ENCODE measurements at regions not wholly inside any gene's neighbourhood (a gene's known extent, or its start where the extent isn't known, plus 50 kb on each side); places are given as distances from the start of the nearest gene placed in this dataset.
A peak's percentile ranks its signal among the peaks of the same experiment; 100 is the strongest.

DNA sequence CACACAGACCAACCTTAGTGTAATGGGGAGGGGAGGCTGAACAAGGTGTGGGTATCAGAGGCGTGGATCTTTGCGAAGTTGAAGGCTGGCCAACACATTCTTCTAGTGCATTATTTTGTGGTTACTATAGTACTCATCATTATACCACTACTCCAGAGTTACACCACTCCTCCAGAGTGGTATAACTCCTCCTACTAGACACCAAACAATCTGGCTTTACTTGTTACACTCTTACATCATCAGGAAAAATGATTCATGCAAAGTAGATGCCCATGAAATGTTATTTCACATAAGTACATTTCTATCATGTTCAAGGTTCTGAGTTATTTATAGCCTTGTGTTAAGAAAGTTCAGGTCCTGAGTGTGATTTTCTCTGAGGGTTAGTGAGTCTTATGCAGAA lies 443.1 kb upstream of the OPRM1 start:
- Histone ChIP-seq H3K9ac (ENCODE audit: insufficient read depth, low read length) (no peak overlapping the region), H3K79me2 (ENCODE audit: control insufficient read depth, insufficient read depth, low read length) (no peaks in the 10 kb centered on the region), H4K20me1 (ENCODE audit: control insufficient read depth, extremely low read depth, insufficient read depth, low read length) (no peaks in the 10 kb centered on the region), H3K27me3 (ENCODE audit: control insufficient read depth, insufficient read depth, low read length) (no peaks in the 10 kb centered on the region), H2AFZ (ENCODE audit: low read length) (no peak overlapping the region), H3K4me3 (replicated peaks in 1 of 4; ENCODE audit: control extremely low read depth in 1 of 4, insufficient read depth in 1 of 4, low read depth in 3 of 4, low read length in 4 of 4) (no peak overlapping the region), H3K4me1 (ENCODE audit: control insufficient read depth, extremely low read depth, insufficient read depth, low read length) (no peaks in the 10 kb centered on the region), H3K27ac (ENCODE audit: insufficient read depth, low read length) (no peak overlapping the region), H3K9me3 (ENCODE audit: control insufficient read depth, insufficient read depth, low read depth, low read length) (no peaks in the 10 kb centered on the region), H3K4me2 (ENCODE audit: extremely low read depth, insufficient read depth, low read length) (no peak overlapping the region), H3K36me3 (ENCODE audit: control insufficient read depth, insufficient read depth, low read length) (no peaks in the 10 kb centered on the region)
- TF ChIP-seq EZH2 (IDR thresholded peaks at IDR 0.05; ENCODE audit: low read length, missing control alignments): no peak
- TF ChIP-seq, protein P1, sequence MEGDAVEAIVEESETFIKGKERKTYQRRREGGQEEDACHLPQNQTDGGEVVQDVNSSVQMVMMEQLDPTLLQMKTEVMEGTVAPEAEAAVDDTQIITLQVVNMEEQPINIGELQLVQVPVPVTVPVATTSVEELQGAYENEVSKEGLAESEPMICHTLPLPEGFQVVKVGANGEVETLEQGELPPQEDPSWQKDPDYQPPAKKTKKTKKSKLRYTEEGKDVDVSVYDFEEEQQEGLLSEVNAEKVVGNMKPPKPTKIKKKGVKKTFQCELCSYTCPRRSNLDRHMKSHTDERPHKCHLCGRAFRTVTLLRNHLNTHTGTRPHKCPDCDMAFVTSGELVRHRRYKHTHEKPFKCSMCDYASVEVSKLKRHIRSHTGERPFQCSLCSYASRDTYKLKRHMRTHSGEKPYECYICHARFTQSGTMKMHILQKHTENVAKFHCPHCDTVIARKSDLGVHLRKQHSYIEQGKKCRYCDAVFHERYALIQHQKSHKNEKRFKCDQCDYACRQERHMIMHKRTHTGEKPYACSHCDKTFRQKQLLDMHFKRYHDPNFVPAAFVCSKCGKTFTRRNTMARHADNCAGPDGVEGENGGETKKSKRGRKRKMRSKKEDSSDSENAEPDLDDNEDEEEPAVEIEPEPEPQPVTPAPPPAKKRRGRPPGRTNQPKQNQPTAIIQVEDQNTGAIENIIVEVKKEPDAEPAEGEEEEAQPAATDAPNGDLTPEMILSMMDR (conservative IDR thresholded peaks at IDR 0.05 in 1 of 2, IDR thresholded peaks at IDR 0.05 in 1 of 2; ENCODE audit: low read depth in 1 of 2, low read length in 2 of 2): no peak
- DNase-seq (ENCODE audit: low read depth in 2 of 2): peak; percentile 8 to 37

GRCh38 chr6:153594871-153595270 lies 444.2 kb upstream of the OPRM1 start:
- no peaks in the 10 kb centered on the region for H3K9me3 ChIP-seq (ENCODE audit: control insufficient read depth, insufficient read depth, low read depth, low read length)
- no peak overlapping the region for H3K27ac ChIP-seq (ENCODE audit: insufficient read depth, low read length)
- no peak overlapping the region for H3K9ac ChIP-seq (ENCODE audit: insufficient read depth, low read length)
- TF ChIP-seq, protein P1 (conservative IDR thresholded peaks at IDR 0.05 in 1 of 2, IDR thresholded peaks at IDR 0.05 in 1 of 2; ENCODE audit: low read depth in 1 of 2, low read length in 2 of 2): no peak
- TF ChIP-seq EZH2 (IDR thresholded peaks at IDR 0.05; ENCODE audit: low read length, missing control alignments): no peak
- no peaks in the 10 kb centered on the region for H4K20me1 ChIP-seq (ENCODE audit: control insufficient read depth, extremely low read depth, insufficient read depth, low read length)
- no peak for DNase-seq (ENCODE audit: low read depth in 2 of 2)
- no peak overlapping the region for H2AFZ ChIP-seq (ENCODE audit: low read length)
- H3K27me3 ChIP-seq (ENCODE audit: control insufficient read depth, insufficient read depth, low read length): no peaks in the 10 kb centered on the region
- H3K4me2 ChIP-seq (ENCODE audit: extremely low read depth, insufficient read depth, low read length): no peak overlapping the region
- H3K4me1 ChIP-seq (ENCODE audit: control insufficient read depth, extremely low read depth, insufficient read depth, low read length): no peaks in the 10 kb centered on the region
- no peaks in the 10 kb centered on the region for H3K79me2 ChIP-seq (ENCODE audit: control insufficient read depth, insufficient read depth, low read length)
- H3K36me3 ChIP-seq (ENCODE audit: control insufficient read depth, insufficient read depth, low read length): no peaks in the 10 kb centered on the region
- no peak overlapping the region for H3K4me3 ChIP-seq (replicated peaks in 1 of 4; ENCODE audit: control extremely low read depth in 1 of 4, insufficient read depth in 1 of 4, low read depth in 3 of 4, low read length in 4 of 4)

DNA sequence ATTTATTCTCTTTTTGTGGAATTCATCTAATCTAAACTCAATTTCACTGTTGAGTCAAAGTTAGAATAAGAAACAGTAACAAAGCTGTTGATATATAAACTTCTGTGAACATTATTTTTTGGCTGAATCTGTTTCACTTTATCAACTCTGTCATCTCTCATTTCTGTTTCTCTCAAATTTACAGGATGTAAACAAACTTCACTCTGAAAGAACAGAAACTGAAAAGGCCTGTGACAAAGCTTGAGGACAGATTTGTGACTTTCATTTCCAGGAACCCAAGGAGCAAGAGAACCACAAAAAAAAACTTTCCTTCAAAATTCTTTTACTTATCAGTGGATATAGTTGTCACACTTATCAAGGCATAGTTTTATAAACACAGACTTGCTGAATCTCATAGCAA lies 447.9 kb upstream of the OPRM1 start:
- H3K27me3 ChIP-seq (ENCODE audit: control insufficient read depth, insufficient read depth, low read length): no peaks in the 10 kb centered on the region
- H3K27ac ChIP-seq (ENCODE audit: insufficient read depth, low read length): no peak overlapping the region
- peak overlapping the region in 1 of 4 experiments; percentile 10 for H3K4me3 ChIP-seq (replicated peaks in 1 of 4; ENCODE audit: control extremely low read depth in 1 of 4, insufficient read depth in 1 of 4, low read depth in 3 of 4, low read length in 4 of 4)
- no peak overlapping the region for H3K4me2 ChIP-seq (ENCODE audit: extremely low read depth, insufficient read depth, low read length)
- TF ChIP-seq, protein P1 (conservative IDR thresholded peaks at IDR 0.05 in 1 of 2, IDR thresholded peaks at IDR 0.05 in 1 of 2; ENCODE audit: low read depth in 1 of 2, low read length in 2 of 2): no peak
- TF ChIP-seq EZH2 (IDR thresholded peaks at IDR 0.05; ENCODE audit: low read length, missing control alignments): no peak
- no peak overlapping the region for H3K9ac ChIP-seq (ENCODE audit: insufficient read depth, low read length)
- no peaks in the 10 kb centered on the region for H3K9me3 ChIP-seq (ENCODE audit: control insufficient read depth, insufficient read depth, low read depth, low read length)
- DNase-seq (ENCODE audit: low read depth in 2 of 2): no peak
- H3K4me1 ChIP-seq (ENCODE audit: control insufficient read depth, extremely low read depth, insufficient read depth, low read length): no peaks in the 10 kb centered on the region
- no peaks in the 10 kb centered on the region for H4K20me1 ChIP-seq (ENCODE audit: control insufficient read depth, extremely low read depth, insufficient read depth, low read length)
- no peaks in the 10 kb centered on the region for H3K79me2 ChIP-seq (ENCODE audit: control insufficient read depth, insufficient read depth, low read length)
- no peaks in the 10 kb centered on the region for H3K36me3 ChIP-seq (ENCODE audit: control insufficient read depth, insufficient read depth, low read length)
- no peak overlapping the region for H2AFZ ChIP-seq (ENCODE audit: low read length)

All from fibroblast of lung (primary cell).